Superior temporal gyrus (tissue), 1 donor: ENCODE measurements at regions not wholly inside any gene's neighbourhood (a gene's known extent, or its start where the extent isn't known, plus 50 kb on each side); places are given as distances from the start of the nearest gene placed in this dataset.

Experiments used
- DNase-seq: peaks from one replicate; pipeline ENCODE4 v3.0.0-alpha.2; 2016; ENCODE audit errors: extremely low spot score

DNA sequence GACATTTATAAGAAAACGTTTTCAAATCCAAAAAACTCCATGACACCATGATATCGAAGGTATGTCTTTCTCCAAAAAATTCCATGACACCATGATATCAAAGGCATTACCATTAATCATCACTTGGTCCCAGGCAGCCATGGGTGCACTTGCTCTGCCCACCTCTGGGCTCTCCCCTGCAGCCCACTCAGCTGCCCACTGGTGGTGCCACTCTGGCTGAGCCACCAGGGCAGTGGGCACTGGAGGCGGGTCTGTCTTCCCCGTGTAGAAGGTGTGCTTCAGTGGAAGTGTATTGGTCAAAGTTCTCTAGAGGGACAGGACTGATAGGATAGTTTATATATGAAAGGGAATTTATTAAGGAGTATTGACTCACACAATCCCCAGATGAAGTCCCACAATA lies 240.4 kb downstream of the KLF6 start:
- DNase-seq, result no peak

DNA sequence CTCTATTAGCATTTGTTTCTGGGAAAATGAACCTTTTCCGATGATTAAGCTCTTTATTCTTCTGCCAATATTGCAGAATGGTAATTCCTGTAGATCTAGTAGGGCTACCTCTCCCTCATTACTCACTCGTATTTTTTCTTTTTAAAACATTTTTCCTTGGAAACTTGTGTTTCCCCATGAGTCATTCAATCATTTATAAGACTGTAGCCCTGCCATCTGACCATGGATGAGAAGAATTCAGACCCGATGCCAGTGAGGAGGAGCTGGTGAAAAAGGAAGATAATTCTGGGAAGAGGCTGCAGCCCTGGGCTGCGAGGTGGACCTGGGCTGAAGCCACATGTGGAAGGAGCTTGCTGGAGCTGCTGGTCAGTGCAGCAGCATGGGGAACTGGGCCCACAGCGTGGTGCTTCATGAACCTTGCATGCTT lies 242.8 kb downstream of the KLF6 start:
- DNase-seq, result no peak

DNA sequence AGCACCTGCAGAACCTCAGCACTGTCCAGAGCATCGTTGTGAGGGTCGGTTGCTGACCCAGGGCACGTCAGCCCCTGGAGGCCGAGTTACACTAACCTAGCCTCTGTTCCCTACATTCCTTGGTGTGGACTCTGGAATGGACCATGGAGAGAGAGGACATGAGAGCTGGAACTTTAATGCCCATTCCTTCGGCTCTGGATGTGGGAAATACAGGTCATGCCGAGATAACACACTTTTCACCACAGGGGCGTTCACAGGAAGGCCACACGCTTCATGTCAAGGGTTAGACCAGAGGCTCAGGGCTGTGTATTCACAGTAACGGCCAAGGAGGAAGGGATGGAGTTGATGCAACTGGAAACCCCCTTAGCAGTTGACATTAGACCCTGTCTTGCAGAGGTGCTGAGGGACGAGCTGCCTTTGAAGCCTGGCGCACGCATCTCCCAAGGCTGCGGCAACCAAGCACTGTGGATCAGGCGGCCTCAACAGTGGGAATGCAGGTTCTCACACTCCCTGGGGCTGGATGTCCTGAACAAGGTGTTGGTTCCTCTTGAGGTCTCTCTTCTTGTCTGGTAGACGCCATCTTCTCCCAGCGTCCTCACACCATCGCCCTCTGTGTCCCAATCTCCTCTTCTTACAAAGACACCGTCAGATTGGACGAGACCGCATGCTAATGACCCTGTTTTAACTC lies 245.2 kb downstream of the KLF6 start:
- no peak for DNase-seq

DNA sequence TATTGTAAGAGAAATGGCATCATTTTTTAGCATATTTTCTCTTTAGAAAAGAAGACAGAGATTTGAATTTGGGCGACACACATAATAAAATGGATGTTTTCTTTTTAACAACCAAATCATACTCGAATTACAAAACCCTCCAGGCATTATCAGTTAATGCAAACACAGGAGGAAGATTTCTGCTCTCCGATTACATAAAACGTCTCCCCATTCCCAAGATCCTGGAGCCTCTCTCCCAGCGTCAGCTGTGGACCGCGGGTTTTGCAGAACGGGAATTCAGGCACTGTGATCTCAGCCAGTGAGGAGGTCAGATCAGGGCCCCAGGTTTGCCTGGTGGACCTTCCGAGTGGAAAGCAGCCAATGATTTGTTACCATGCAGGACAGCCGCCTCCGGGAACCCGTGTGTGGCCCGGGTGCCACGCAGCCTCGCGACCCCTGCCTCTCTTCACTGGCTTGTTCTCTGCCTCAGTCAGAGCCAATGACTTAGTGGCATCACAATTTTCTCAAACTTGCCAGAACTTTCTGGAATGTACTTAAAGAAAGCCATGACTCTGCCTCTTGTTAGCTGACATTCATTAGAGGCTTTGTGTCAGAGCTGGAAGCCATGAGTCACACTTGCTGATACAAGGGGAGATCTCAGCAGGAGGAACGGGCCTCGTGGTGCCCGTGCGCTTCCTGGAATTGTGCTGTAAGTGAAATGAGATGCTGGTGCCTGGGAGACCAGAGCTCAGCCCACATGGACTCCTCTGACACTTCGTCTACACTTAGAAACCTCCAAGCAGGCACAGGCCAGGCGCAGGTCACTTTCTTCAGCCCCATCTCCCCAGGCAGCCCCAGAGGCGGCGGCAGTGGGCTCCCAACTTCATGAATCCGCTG lies 246.1 kb downstream of the KLF6 start:
- no peak for DNase-seq

DNA sequence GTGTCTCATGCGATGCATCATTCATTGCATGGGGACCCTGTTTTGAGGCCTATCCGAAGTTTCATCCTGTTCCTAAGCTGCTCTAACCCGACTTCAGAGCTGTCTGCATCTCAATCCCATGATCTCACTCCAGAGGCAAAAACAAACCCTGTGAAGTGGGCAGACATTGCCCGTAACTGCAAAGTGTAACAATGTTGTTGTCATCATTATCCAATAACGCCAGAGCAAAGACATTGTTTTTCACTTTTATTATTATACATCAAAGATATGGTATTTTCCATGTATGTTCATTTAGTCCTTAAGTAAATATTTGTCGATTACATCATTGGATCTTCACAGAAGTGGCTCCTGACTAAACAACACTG lies 246.7 kb downstream of the KLF6 start:
- DNase-seq, result no peak

DNA sequence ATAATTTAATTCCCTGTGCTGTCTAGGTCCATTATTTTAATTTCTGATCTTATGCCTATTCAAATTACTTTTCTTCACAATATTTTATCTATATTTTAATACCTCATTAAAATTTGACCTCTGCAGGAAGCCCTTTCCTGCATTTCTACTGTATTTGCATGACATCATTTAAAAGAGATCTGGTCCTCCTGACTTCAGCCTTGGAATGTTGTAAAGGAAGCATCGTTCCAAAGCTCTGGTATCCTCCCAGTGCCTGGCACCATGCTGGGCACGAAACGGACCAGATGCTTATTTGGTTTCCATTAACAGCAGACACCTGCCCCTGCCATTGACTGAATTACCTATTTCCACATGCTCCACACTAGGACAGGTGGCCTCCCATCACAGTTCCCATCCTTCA lies 247.5 kb downstream of the KLF6 start:
- DNase-seq, result no peak

DNA sequence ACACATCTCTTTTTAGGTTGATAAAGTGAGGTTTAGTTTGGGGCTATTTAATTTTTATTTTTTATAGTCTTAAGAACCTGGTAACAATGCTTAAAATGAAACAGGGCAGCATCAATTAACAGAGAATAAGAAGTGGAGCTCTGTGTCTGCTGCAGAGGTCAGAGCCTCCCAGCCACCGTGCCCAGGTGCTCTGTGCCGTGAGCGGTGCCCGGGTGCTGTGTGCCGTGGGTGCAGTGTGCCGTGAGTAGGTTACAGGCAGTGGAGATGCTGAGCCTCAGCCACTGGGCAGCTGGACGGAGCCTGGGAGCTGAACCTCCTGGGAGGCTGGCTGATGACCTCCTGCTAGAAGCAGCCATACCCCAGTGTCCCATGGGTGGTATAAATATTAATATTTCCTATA lies 250.0 kb downstream of the KLF6 start:
- no peak for DNase-seq

DNA sequence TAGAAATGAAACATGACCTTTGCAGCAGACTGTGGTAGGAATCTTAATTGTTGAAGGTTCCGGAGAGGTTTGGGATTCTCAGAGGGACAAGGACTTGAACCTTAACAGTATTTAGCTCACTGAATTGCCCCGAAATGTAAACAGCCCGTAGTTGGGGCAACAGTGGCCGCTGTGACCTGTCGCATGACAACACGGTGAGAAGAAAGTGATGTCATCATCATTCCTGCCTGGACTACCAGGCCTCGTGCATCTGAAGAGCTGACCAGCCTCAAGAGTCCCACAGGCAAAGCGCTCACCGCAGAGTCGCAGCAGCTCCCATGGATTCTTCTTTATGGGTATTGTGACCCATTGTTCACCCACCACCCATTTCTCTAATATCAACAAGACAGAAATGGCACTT lies 250.6 kb downstream of the KLF6 start:
- DNase-seq, result no peak

DNA sequence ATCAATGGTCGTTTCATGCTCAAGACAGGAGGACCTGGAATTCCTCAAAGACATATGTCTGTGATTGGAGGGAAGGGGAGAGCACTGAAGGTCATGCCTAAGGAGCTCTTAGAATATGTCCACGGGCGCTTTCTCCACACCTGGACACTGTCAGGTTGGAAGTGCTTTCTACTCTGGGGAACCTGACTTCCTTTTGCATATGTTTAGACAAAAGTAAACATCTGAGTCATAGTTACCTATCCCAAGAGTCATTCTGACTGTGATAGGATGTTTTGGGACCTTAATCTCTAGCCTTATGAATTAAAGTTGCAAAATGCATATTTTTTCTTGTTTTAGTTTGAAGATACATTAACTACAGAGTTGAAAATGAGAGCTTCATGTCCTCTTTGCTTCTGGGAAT lies 251.7 kb downstream of the KLF6 start:
- no peak for DNase-seq

DNA sequence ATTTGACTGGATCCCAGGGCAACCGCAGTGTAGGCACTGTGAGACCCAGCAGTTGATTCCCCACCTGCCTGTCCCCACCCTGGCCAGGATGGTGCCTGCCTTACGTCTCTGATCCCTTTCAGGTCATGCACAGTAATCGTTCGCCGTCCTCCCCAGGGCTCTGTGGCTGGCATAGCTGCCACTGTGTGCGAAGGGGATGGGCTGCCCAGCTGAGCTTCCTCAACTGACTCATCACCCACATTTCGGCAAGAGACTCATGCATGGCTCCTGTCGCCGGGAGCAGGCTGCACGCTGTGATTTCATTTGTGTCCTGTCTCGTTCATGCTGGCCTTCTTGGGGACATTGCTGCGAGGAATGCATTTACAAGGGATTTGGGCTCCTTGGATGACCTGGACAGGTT lies 252.4 kb downstream of the KLF6 start:
- no peak for DNase-seq

DNA sequence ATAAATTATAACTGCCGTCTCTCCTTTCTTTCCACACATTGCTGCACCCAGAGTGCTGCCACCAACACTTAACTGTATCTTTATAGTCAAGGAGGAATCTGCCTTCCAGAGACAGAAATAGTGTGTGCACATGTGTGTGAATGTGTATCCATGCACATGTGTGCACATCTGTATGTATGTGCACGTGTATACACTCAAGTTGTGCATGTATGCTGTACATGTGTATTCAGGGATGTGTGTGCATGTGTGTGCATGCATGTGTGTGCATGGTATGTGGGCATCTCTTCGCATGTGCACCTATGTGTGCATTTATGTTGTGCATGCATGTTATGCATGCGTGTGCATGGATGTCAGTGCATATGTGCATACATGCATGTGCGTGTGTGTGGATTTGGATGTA lies 253.3 kb downstream of the KLF6 start:
- DNase-seq, result no peak

DNA sequence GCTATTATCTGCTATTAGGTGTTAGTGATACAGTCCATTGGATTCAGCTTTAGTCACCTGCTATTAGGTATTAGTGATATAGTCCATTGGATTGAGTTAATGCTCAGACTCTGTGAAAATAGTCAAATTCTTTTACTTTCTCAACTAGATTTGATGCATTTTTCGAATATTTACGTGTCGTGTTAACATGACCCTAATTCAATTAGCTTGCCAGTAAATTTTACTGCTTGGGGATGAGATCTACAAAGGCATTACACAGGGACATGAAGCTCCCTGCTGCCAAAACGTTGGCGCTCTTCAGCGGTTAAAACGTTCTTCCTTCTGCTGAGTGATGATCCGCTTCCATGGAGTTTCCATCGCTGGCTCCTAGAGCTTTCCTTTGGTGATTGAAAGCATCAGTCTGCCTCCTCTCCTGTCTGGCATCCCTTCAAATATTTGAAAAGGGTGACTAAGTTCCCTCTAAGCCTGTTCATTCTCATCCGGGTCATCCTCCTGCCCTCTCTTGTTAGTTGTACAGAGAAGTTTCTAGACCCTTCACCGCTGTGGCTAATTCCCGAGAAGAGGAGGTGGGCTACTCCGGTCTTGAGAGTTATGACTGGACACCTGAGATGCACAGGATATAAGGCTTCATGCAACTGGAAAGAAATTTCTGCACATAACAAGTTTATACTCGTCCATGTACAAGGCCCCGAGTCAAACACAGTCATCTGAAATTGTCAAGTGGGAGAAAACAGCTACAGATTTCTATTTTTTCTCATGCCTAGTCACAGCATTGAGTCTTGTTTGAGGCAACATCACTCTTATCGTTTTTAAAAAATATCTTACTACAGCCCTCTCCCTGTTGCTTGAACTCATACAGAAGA lies 254.0 kb downstream of the KLF6 start:
- DNase-seq, result no peak

DNA sequence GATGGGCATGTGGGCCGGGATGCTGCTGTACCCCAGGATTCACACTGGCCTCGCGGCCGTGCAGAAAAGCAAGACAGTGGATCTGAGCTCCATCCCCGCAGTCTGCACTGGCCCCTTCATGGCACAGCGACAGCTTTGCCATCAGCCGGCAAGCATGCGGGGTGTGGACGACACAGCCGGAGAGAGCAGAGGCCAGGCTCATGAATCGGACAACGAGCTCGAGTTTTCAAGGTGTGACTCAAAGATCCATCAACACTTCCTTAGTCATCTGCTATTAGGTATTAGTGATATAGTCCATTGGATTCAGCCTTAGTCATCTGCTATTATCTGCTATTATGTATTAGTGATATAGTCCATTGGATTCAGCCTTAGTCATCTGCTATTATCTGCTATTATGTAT lies 254.7 kb downstream of the KLF6 start:
- DNase-seq, result no peak

DNA sequence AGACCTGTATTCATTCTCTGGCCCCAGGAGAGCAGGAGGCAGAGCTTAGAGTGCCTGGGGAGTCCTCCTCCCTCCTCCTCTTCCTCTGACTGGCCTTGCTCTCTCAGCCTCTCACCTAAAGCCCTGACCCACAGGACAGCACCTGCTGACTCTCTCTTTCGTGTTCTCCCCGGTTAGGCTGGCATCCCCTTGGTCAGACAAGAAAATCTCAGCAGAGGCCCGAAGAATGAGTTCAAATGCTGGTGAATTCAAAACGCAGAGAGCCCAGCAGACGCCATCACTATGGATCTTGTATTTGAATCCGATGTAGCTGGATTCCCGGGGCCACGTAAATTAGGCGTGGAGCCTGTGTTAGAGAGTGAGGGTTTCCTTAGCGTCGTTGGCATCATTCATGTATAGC lies 255.3 kb downstream of the KLF6 start:
- DNase-seq, result no peak

DNA sequence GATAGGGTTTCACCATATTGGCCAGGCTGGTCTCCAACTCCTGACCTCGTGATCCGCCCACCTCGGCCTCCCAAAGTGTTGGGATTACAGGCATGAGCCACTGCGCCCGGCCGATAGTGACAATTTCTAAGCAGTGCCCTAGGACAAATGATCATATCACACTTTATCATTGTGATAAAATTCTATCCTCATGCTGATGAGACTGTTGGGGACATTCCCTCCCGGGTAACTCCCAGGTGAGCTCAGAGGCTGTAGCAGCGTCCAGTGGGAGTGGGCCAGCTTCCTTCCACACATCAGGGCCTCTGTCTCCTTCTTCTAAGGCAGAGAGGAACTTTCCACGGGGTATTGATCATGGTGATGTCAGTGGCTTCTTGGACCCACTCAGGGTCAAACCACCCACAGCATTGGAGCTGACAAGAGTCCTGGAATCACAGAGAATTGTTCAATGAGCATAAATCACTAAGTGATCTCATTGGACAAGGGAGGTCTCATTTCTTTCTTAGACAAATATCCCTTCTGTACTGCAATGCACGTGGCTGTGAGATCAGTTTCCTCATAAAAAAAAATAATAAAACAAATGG lies 256.1 kb downstream of the KLF6 start:
- DNase-seq, result no peak

DNA sequence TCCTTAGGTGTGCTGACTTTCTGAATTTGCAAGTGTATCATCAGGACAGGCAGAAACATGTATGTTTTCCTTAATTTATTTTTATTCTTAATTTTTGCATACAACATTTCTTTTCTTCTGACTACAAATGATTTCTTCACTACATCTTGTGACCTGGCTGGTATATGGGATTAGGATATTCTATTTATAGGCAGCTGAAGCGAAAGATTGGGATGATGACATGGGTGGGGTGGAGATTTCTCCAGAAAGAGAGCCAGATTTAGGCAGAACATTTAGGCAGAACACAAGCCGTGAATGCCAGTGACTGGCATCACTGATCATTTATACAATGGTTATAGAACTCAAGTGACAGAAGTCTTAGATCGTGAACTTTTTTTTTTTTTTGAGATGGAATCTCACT lies 256.7 kb downstream of the KLF6 start:
- no peak for DNase-seq

DNA sequence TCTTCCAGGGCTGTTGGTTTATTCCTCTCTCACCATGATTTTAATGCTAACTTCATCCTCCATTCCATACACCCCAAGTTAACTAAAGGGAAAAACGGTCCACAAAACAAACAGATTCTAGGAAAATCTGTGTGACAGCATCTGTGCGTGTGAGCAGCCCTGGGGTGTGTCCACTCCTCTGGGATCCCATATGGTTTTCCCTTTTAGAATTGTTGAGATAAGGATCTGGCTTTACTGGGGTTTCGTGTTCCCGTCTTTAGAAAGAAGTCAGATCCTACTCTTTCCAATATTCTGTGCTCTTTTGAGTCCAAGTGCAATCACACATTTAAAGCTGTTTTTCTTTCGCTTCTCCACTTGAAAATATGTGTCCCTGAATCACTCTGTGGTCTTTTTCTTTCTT lies 257.1 kb downstream of the KLF6 start:
- no peak for DNase-seq

DNA sequence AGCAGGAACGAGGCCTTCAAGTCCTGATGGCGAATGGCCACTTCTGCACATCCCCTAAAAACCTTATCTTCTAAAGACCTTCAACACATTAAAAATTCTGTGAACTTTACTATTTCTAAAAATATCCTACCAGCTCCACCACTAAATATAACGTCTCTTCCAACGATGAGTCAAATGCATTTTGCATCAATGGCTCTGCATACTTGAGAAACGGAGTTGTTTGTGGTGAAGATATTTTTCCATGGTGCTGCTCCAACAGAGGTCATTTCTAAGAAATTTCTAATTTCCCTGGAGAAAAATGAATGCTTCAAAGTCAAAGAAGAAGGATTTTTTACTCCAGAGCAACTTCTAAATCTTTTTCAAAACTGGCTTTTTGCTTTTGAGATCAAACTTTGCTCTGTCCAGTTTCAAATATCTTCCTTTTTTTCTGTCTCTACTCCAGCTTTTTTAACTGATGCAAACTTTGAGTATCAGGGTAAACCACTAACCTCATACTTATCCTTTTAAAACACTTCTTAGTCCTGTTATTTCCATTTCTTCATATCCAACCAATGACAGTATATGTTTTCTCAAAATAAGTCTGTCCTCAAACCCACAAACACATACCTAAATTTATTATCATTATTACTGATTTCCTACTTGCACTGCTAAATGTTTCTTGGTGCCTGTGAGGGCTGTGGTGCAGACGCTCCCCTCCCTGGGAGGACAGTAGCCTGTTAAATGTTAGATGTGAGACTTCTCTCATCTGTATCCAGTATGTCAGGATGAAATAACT lies 258.1 kb downstream of the KLF6 start:
- no peak for DNase-seq

DNA sequence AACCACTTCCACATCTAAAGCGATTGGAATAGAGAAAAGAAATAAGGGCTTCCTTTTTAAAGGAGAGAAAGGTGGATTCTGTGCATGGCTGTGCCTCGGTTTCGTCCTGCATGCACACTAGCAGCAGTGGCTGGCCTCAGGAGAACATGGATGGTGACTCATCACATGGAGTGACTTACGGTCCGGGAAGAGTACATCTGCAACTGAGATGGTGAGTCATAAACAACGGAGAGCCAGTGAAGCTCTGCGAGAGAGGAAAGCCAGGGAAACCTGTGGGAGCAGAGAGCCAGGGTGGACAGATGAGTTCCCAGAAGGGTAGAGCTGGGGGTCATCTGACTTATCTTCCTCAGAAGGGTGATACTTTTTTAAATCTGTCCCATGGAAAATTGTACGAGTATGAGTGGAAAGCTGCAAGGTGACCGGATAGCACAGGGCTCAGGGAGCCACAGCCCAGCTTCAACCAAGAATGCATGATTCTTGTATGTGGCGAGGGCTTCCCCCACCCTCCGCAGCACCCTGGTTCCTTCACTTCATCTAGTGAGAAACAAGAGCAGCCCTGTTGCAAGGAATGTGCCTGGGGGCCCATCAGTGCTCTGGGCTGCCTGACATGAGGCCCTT lies 259.1 kb downstream of the KLF6 start:
- peak; percentile 67 for DNase-seq

DNA sequence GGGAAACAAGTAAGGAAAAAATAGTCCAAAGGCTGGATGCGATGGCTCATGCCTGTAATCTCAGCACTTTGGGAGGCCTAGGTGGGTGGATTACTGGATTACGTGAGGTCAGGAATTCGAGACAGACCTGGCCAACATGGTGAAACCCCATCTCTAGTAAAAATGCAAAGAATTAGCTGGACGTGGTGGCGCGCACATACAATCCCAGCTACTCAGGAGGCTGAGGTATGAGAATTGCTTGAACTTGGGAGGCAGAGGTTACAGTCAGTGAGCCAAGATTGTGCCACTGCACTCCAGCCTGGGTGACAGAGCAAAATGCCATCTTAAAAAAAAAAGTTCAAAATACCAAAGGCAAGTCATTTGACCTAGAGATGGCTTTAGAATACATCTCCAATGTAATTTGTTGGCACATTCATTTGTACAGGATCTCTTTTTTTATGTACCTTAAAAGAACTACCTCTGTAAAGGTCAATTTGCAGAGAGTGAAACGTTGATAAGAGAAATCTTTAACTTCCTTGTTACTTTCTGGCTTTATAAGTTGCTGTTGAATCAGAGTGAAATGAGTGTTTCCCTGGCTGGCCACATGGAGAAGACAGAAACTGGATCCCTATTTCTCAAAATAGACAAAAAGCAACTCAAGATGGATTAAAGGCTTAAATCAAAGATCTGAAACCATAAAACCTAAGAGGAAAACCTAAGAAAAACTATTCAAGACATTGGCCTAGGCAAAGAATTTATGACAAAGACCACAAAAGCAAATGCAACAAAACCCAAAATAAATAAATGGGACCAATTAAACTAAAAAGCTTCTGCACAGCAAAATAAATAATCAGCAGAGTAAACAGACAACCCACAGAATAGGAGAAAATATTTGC lies 260.7 kb downstream of the KLF6 start:
- DNase-seq, result no peak
